HG02759 (cell line): ENCODE measurements at regions not wholly inside any gene's neighbourhood (a gene's known extent, or its start where the extent isn't known, plus 50 kb on each side); places are given as distances from the start of the nearest gene placed in this dataset.

Experiments
- ATAC-seq: cut with Tn5 transposase; IDR thresholded peaks from one replicate; pipeline ENCODE4 v1.9.1; 2021; ENCODE audit warnings: mild to moderate bottlenecking, moderate library complexity; ENCODE audit not compliant: unreplicated experiment

DNA sequence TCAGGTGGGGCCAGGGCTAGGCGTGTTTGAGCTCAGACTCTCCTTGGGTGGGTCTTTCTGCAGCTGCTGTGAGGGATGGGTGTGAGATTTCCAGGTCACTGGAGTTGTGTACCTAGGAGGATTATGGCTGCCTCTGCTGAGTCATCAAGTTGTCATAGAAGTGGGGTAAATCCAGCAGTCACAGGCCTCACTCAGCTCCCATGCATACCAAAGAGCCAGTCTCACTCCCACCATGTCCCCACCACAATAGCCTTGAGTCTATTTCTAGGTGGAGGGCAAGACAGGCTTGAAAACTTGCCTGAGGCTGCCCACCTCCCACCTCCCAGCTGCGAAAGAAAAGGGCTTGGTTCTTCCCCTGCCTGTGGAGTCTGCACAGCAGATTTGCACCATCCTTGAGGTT, 194.0 kb upstream of the PCDH17 start:
- no peak for ATAC-seq

DNA sequence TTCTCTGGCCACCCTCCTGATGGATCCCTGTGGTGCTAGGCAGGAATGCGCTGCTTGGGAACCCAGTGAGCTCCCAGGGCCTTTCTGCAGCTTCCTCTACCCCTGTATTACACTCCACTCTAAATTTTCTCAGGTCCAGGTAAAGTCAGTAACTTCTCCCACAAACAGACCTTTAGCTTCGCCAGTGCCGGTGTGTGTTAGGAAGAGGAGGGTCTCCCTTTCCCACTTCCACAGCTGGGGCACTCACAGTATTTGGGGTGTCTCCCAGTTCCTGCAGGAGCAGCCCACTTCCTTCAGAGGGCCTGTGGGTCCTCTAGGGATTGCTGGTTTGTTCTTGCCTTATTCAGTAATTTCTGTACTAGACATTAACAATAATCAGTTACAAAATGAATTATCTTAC, 193.5 kb upstream of the PCDH17 start:
- ATAC-seq = no peak

DNA sequence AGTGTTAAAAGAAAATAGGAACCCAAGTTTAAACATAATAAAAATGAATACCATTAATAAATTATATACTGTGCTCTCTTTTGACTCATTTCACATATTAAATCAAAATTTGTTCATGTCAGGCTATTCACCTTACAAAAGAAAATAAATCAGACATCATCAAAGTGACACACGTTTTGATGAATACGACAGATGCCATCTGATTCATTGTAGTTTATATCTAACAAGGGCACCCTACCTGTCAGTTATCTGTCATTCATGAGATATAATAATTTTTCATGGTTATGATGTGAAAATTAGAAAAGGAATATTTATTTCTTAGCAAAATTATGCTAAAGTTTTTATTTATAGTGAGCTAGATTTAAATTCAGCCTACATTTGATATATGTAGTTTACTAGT, 188.1 kb upstream of the PCDH17 start:
- ATAC-seq = no peak

DNA sequence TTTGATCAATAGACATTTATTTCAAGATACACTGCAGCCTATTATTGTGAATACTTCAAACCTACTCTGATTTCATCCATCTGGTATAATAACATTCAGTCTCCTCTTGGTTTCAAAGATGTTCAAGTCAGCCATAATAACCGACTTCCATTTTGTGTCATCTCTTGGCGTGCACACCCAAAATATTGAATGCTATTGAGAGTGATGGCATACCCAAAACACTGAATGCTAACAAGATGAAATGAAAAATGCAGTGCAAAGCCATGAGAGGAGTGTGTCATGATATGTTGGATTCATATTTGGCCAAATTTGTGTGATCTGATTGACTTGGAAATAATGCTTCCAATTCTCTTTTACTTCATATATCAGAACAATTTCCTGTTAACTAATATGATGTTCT, 181.2 kb upstream of the PCDH17 start:
- no peak for ATAC-seq

DNA sequence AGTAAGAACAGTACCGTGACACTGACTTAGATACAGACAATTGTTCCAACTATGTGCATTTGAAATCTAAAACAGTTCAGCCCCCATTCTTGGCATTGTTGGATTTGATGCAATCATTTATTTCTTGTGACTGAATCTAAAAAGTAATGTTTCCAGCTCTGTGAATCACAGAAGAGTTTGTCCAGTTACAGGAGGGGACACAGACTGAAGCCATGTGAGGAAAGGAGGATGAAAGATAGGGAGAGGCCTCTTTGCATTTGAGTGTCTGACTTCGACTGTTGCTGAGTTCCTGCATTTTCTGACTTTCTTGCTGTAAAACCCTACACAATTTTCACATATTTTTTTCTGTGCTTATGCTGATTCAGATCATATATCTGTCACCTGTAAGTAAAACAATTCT, 179.3 kb upstream of the PCDH17 start:
- ATAC-seq = no peak

DNA sequence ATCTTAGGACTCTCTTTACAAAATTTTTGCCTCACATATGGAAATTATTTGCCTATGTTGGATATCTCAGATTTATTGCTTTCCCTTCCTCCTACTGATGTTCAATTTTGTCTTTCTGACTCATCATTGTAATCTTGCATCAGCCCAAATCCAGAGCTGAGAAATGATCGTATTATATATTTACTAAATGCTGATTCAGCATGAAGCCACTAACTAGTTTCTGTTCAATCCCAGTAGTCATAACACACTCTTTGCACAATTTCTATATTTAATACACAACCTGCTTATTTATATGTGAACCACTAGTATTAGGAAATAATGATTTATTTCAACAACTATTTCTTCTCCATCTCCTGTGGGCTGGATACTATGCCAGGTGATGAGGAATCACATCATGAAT, 161.1 kb upstream of the PCDH17 start:
- ATAC-seq = no peak

DNA sequence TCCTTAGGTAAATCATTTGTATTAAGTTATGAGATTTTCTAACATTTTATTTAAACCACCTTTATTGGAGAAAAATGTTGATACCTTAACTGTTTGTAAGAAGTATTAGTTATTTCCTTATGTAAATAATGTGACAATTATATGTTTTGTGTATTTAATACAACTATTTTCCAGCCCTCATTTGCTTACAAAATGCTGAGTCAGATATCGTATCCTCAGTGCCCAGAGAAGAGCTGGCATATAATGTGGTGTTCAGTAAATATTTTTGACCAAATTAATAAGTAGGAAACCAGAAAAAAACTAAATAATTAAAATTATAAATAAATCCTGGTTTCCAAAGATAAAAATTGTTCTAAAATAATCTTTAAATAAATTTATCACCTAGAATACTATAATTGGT, 140.2 kb upstream of the PCDH17 start:
- ATAC-seq = no peak

DNA sequence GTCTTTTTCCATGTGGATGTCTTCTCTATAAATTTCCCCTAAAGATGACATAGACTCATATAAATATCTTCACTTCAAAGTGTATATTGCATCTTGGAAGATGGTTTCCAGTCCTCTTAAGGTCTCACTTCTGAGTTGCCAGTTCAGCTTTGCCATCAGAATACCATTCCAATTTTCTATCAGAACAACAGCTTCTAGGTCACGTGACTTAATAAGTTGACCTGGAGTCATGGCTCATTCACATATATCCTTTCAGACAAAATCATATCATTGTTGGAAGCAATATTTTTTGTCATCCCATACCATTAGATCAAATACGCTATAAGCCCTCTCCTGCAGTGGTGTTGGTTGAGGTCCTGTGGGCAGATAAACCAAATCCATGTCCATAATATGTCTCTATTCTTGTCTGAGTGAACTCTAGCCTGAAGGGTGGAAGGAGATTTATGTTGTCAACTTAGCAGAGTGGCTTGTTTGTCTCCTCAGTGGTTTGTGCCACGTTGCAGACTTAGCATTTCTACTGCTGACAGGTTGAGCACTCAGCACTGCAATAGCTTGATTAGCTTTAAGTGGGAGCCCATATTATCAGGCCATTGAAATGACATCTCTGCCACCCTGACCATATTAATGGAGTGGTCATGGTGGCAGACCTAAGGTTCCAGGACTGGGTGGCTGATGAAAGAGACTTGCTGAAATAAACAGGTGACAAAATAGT, 123.6 kb upstream of the PCDH17 start:
- no peak for ATAC-seq

DNA sequence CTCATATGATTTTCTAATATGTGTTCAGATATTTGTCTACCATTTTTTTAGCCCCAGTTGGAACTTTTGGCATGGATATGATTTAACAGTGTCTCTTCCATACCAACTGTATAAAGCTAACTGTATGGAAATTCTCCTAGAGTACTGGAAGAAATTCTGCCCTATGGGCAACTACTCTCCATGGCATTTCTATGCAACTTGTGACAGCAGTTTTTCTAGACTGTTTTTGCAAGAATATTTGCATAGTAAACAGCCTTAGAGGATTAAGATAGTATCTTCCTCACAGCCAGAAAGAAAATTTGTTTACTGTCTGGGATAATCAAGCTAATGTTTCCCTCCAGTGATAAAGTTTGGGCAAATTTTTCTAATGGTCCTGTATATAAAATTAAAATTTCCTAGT, 119.9 kb upstream of the PCDH17 start:
- no peak for ATAC-seq

DNA sequence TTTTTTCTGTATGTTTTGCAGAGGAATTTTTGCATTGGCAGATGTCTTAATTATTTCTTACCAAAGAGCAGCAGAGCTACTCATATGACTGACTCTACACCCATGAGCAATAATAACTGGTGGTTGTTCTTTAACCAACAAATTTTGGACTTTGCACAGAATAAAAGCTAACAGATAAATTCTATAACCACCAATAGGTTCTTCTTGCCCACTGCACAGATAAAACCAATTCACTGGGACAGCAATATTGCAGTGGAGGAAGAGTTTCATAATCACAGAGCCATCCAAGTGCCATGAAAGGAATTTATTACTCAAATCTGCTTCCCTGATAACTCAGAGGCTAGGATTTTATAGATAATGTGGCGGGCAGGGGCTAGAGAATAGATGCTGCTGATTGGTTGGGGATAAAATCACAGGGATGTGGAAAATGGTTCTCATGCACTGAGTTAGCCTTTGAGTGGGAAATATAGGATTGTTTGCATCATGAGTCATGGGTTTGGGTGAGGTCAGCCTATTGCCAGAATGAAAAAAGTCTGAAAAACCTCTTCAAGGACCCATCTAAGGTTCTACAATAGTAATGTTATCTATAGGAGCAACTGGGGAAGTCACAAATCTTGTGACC, 104.3 kb upstream of the PCDH17 start:
- no peak for ATAC-seq

DNA sequence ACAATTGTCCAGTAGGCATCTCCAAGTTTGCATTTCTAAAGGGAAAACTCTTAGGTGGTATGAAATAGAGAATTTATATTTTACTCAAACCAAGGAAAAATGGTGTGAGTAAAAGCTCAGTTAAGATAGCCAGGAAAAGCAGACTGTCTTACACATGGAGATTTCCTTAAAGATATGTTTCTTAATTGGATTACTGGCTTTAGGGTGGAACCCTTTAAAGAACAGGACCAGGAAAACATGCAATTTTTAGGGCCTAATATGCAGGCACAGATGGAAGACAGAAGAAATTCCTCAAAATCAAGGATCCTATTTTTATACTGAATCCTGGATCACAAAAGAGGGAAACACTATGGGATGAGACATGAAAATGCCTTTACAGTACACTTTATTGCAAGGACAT, 100.3 kb upstream of the PCDH17 start:
- no peak for ATAC-seq

DNA sequence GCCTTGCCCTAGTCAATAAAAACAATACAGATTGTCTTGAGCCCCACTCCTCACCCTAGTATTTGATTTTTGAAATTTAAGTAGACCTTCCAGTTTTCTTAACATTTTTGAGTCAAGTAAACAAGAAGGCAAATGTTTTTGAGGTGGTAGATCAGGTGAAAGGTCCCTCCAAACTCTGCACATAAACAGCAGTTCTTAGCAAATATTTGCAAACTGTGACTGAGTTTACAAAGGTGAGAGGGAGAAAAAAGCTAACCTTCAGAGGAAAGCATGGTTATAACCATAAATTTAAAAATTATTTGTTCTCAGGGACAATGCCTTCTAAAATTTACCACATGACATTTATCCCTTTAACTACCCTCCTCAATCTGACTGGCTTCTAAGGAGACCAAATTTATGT, 84.6 kb upstream of the PCDH17 start:
- no peak for ATAC-seq

DNA sequence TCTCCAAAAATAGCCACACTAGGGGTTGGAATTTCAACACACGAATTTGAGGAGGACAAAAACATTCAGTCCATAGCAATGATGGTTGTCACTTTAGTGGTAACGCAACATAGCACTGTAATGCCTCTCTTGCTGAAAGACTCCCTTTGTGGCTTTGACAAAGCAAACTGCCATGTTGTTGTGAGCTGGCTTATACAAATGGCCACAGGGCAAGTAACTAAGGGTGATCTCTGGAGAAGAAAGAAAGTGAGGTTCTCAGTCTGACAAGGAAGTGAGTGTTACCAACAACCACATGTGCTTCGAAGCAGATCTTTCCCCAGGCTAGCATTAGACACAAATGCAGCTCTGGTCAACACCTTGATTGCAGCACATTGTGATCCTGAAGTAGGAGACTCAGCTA, 79.1 kb upstream of the PCDH17 start:
- ATAC-seq = no peak

DNA sequence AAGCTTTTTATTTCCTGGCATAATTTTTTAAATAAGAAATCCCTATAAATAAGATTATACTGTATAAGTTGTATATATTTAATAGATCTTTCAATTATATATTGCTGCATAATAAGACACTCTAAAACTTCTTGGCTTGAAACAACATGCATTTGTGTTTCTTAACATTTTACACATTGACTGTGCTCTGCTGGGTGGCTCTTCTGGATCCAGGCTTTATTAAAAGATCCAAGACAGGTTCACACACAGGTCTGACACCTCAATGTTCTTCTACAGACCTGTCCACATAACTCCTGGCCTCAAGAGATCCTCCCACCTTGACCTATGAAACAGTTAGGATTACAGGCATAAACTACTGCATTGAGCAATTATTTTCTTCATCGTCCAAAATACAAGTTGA, 77.6 kb upstream of the PCDH17 start:
- ATAC-seq = no peak

DNA sequence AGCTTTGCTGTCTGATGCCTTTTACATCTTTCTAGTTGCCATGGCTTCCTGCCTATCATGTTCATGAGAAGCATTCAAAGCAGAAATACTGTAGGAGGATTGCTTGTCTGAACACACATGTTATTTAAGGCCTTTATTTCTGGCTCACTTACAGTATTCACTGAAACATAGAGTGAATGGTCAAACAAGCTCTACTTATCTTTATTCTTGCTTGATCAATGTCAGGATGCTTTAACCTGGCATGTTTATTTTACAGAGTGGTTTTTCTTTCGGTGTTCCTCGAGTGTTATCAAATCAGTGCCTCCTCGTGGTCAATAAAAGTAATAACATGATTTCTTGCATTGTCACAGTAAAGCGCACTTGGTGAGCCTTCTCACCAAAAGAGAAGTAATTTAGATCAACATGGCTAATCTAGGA, 73.5 kb upstream of the PCDH17 start:
- ATAC-seq = no peak

DNA sequence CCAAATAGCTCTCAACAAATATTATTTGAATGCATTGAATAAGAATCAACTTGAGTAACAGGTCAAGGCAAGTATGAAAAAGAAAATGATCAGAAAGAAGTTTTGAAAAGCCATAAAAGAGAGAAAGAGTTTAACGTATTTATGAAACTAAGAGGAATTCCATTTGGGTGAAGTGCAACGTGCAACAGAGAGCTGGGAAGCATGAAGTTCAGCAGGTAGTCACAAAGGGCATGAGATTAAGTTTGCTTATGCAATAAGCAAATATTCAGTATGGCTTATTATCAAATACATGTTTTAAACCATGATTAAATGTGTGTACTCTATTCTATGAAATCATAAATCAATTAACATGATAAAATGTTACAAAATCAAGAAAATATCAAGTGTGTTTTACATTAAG, 62.7 kb upstream of the PCDH17 start:
- no peak for ATAC-seq

DNA sequence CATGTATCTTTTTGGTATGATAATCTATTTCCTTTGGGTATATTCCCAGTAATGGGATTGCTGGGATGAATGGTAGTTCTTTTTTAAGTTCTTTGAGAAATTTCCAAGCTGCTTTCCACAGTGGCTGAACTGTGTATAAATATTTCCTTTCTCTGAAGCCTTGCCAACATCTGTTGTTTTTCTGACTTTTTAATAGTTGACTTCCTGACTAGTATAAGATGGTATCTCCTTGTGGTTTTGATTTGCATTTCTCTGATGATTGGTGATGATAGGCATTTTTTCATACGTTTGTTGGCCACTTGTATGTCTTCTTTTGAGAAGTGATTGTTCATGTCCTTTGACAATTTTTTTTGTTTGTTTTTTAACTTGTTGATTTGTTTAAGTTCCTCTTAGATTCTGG, 61.6 kb upstream of the PCDH17 start:
- no peak for ATAC-seq
